T-helper 9 cell (primary cell): ENCODE measurements at regions not wholly inside any gene's neighbourhood (a gene's known extent, or its start where the extent isn't known, plus 50 kb on each side); places are given as distances from the start of the nearest gene placed in this dataset.

Source experiments
- DNase-seq: peaks from one replicate; pipeline ENCODE4 v3.0.0-alpha.2; 2020

- DNase-seq: no peak
Observed at GRCh38 chr1:219308367-219308766, 134.7 kb downstream of the LYPLAL1 start.

GRCh38 chr1:219304227-219305226 lies 130.8 kb downstream of the LYPLAL1 start:
- no peak for DNase-seq

DNA sequence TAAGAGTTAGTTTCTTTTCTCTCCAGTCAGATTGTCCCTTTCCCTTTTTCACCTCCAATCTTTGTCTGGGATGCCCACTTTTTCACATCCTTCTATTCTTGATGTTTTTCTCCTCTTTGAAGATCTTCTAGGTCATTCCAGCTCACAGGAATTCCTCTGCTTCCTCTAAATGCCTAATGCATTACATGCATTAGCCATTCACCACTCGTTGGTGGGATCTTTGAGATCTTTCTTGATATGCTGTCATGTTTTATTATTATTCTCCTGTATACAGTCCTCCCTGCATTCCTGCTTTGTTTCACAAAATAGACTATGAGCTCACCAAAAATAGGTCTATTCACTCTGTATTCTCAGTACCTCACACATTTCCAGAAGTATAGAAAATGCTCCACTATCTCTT lies 129.0 kb downstream of the LYPLAL1 start:
- no peak for DNase-seq

DNA sequence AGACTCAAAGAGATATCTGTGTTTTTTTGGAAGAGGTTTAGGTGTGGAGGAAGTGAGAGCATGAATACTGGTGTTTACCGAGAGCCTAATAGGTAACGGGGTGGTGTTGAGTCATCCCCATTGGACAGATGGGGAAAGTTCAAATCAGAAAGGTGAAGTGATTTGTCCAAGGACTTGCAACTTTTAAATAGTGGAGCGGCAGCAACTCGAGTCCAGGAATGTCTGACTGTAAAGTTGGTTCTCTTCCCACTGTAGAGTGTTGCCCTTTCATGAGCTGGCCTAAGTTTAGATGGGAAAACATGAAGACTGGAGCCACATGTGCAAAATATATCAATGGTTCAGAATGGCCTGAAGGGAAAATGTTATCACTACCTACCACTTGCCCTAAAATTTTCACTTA lies 125.7 kb downstream of the LYPLAL1 start:
- no peak for DNase-seq

- no peak for DNase-seq
Observed at GRCh38 chr1:219298571-219299148, 125.0 kb downstream of the LYPLAL1 start.

DNA sequence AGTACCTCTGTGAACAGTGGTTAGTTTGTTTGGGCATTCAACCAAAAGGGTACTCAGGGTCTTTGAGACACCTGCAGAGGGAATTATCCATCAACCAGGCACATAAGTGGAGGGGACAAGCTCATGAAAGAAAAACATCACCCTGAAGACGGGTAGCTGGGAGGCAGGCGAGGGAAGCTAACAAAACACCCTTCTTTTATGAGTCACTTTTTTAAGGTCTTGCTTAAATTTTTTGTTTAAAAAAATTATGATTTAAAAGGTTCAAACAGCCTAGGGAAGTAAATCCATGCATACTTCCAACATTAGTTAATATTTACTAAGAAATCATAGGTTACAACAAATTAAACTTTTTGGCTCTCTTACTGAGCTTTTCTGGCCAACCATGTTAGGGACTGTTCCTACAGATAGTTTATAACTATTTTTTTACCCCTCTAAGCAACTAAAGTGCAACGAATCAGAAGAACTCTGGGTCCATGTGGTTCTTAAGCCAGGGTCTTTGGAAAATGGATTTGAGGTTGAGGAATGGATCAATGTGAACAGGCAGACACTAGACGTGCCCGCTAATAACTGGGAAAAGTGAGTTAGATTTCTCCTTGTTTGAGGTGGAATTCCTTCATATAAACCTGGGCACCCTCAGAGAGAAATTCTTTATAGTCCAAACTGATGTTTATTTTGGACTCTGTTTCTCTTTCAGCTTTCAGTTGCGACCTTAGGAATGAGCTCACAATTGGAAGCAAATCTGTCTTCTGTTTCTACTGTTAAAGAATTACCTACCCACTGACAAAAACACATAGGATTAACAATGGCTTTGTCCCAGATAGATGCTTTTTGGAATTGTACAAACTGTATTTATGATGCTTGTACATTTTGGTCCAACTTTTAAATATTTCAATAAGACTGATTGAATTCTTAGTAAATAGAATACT lies 123.0 kb downstream of the LYPLAL1 start:
- no peak for DNase-seq

- no peak for DNase-seq
Observed at GRCh38 chr1:219294251-219294650, 120.6 kb downstream of the LYPLAL1 start.

- DNase-seq: no peak
Observed at GRCh38 chr1:219293410-219293809, 119.7 kb downstream of the LYPLAL1 start.

- DNase-seq: no peak
Observed at GRCh38 chr1:219292999-219293398, 119.3 kb downstream of the LYPLAL1 start.

GRCh38 chr1:219292341-219292740 lies 118.7 kb downstream of the LYPLAL1 start:
- DNase-seq: no peak

- no peak for DNase-seq
Observed at GRCh38 chr1:219289171-219289570, 115.5 kb downstream of the LYPLAL1 start.

GRCh38 chr1:219283541-219283940 lies 109.9 kb downstream of the LYPLAL1 start:
- DNase-seq: no peak

GRCh38 chr1:219281831-219282230 lies 108.2 kb downstream of the LYPLAL1 start:
- DNase-seq: no peak

- DNase-seq: no peak
Observed at GRCh38 chr1:219279017-219279770, 105.5 kb downstream of the LYPLAL1 start.

DNA sequence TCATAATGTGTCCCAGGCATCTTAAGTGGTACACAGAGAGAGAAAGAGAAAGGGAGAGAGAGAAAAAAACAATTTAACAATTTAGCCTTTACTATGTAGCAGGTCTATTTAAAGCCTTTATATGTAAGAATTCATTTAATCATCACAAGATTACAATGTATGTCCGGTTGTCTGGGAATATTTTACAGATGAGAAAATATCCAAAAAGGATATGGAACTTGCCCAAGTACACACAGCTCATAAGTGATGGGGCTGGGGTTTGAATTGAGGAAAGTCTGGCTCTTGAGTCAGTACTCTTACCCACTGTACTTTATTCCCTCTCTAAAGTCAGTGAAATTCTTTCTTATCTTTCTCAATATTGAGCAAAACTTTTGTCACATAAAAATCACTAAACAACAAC lies 104.6 kb downstream of the LYPLAL1 start:
- no peak for DNase-seq

GRCh38 chr1:219277304-219278105 lies 103.8 kb downstream of the LYPLAL1 start:
- no peak for DNase-seq

DNA sequence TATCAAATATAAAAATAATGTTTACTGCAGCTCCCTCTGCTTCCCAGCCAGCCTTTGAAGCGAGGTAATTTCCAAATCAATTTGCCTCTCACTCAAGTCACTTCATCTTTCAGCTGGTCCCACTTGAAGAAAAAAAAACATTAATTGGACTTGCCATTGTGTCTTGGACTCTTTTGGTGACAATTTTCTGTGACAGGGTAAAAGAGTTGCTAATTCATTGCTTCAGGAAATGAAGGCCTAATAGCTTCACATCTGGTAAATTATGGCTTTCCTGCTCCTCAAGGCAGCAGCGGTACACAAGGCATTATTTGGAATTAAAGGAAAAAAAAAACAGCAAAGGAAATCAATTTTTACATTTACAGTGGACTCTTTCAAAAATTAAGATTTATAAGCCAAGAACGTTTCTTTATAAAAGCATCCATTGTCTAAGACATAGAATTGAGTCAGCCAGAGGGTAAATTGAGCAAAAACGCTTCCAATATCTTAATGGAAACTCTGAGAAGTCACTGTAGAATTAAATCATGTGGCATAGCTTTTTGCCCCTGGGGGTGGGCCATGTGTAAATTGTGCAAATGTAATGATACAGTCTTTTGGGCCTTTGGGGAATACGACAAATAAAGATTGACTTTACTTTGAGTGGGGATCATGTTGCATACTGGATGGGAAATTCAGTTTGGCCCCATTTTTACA lies 102.5 kb downstream of the LYPLAL1 start:
- DNase-seq: no peak

DNA sequence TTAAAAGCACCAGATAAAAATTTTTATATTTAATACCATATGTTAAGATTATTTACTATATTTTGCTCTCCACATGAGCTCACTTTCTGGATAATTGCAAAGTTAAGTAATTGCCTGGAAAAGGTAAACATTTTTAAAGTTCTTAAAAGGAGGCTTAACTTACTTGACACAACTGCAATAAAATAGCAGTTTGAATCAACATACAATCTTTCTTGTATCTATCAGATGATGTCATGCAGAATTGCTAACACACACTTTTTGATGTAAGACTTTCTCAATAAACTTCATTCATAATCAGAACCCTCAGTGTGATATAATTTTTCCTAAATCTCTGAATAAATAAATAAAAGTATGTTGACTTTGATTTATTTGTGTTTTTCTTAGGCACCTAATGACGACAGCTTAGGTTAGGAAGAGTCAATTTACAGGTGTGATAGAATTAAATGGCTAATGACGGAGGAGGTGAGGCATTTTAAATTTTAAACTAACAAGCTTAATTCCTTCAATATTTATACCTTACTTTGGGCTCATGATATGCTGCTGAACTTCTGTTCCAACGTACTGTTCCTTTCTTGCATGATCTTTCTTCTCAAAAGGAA lies 99.5 kb downstream of the LYPLAL1 start:
- no peak for DNase-seq

- no peak for DNase-seq
Observed at GRCh38 chr1:219271818-219272535, 98.3 kb downstream of the LYPLAL1 start.

DNA sequence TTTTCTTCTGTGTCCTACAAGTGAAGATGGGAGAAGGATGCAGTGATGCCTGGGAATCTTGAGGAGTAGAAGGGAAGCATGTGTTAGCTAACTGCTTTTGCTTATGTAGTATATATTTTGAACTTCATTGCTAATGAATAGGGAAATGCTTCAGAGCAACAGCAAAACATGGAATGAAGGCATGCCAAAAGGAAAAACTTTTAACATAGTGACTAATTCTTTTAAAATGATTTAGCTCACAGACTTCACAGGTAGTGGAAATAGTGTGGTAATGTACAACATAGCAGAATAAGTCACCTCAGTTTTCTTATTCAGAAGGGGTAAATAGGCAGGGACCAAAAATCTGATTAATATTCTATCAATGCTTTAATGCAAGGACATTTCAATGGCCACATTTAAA lies 95.5 kb downstream of the LYPLAL1 start:
- no peak for DNase-seq
